ENCODE measurements at regions not wholly inside any gene's neighbourhood (a gene's known extent, or its start where the extent isn't known, plus 50 kb on each side); places are given as distances from the start of the nearest gene placed in this dataset.
A peak's percentile ranks its signal among the peaks of the same experiment; 100 is the strongest.

- H3K4me3 ChIP-seq (ENCODE audit: low read depth, low read length), result no peak overlapping the region
- TF ChIP-seq CTCF (IDR thresholded peaks at IDR 0.05; ENCODE audit: insufficient read depth, low read depth, low read length, missing control alignments), result no peak
- no peak for DNase-seq (ENCODE audit: low read depth)
Observed at GRCh38 chr6:156111913-156112312, 656.3 kb upstream of the NOX3 start.

- no peak for TF ChIP-seq CTCF (IDR thresholded peaks at IDR 0.05; ENCODE audit: insufficient read depth, low read depth, low read length, missing control alignments)
- no peak for DNase-seq (ENCODE audit: low read depth)
Observed at GRCh38 chr6:156110249-156110648, 654.6 kb upstream of the NOX3 start.

GRCh38 chr6:156109713-156110112 lies 654.1 kb upstream of the NOX3 start:
- H3K4me3 ChIP-seq (ENCODE audit: low read depth, low read length), result no peak overlapping the region
- peak; percentile 4 for DNase-seq (ENCODE audit: low read depth)
- TF ChIP-seq CTCF (IDR thresholded peaks at IDR 0.05; ENCODE audit: insufficient read depth, low read depth, low read length, missing control alignments), result no peak

More at GRCh38 chr6:156110249-156110648, 654.6 kb upstream of the NOX3 start:
- no peak overlapping the region for H3K4me3 ChIP-seq (ENCODE audit: low read depth, low read length)

- no peak for TF ChIP-seq CTCF (IDR thresholded peaks at IDR 0.05; ENCODE audit: insufficient read depth, low read depth, low read length, missing control alignments)
- no peak overlapping the region for H3K4me3 ChIP-seq (ENCODE audit: low read depth, low read length)
- DNase-seq (ENCODE audit: low read depth), result peak; percentile 63
Observed at GRCh38 chr6:156107624-156108101, 652.0 kb upstream of the NOX3 start.

- TF ChIP-seq CTCF (IDR thresholded peaks at IDR 0.05; ENCODE audit: insufficient read depth, low read depth, low read length, missing control alignments), result no peak
- DNase-seq (ENCODE audit: low read depth), result peak; percentile 4
Observed at GRCh38 chr6:156102129-156102528, 646.5 kb upstream of the NOX3 start.

GRCh38 chr6:156098839-156099238 lies 643.2 kb upstream of the NOX3 start:
- DNase-seq (ENCODE audit: low read depth), result no peak
- H3K4me3 ChIP-seq (ENCODE audit: low read depth, low read length), result no peak overlapping the region
- TF ChIP-seq CTCF (IDR thresholded peaks at IDR 0.05; ENCODE audit: insufficient read depth, low read depth, low read length, missing control alignments), result no peak

More at GRCh38 chr6:156102129-156102528, 646.5 kb upstream of the NOX3 start:
- no peak overlapping the region for H3K4me3 ChIP-seq (ENCODE audit: low read depth, low read length)

GRCh38 chr6:156087487-156087886 lies 631.8 kb upstream of the NOX3 start:
- DNase-seq (ENCODE audit: low read depth), result no peak
- no peak overlapping the region for H3K4me3 ChIP-seq (ENCODE audit: low read depth, low read length)
- TF ChIP-seq CTCF (IDR thresholded peaks at IDR 0.05; ENCODE audit: insufficient read depth, low read depth, low read length, missing control alignments), result no peak
